ENCODE measurements at regions not wholly inside any gene's neighbourhood (a gene's known extent, or its start where the extent isn't known, plus 50 kb on each side); places are given as distances from the start of the nearest gene placed in this dataset.
"Not testable (repeated sequence)": the region's sequence is repeated elsewhere in the genome, so short reads cannot be mapped to it uniquely, and the experiment has no call there.

GRCh38 chr1:200288226-200288625 lies 121.6 kb downstream of the ZNF281 start:
- DNase-seq = no peak
- BruUV-seq (replicated peaks) = no TSS peak
- CTCF ChIA-PET = interaction anchor here (0.7 kb wide), 1 partner anchor 69 kb away, joined by 4 read pairs; no protein-coding TSS in a partner anchor
- no peak overlapping the region for H3K4me3 Mint-ChIP-seq (ENCODE audit: low read depth, unreplicated experiment)
- no peak overlapping the region for H3K27ac Mint-ChIP-seq (ENCODE audit: unreplicated experiment)
- intact Hi-C loops (cut with micrococcal nuclease; ENCODE audit: unreplicated experiment) = no loop called here
- no peaks in the 10 kb centered on the region for H3K9me3 Mint-ChIP-seq (ENCODE audit: low read depth, unreplicated experiment)
- no peak for TF ChIP-seq CTCF (IDR thresholded peaks at IDR 0.05; ENCODE audit: unreplicated experiment)
- H3K27me3 Mint-ChIP-seq (ENCODE audit: unreplicated experiment) = no peaks in the 10 kb centered on the region
- H3K36me3 Mint-ChIP-seq (ENCODE audit: insufficient read depth, unreplicated experiment) = no peaks in the 10 kb centered on the region
- no peaks in the 10 kb centered on the region for H3K4me1 Mint-ChIP-seq (ENCODE audit: low read depth, unreplicated experiment)

GRCh38 chr1:200284236-200284635 lies 125.6 kb downstream of the ZNF281 start:
- H3K27me3 Mint-ChIP-seq (ENCODE audit: unreplicated experiment); CTCF ChIA-PET; H3K36me3 Mint-ChIP-seq (ENCODE audit: insufficient read depth, unreplicated experiment): not testable (repeated sequence)

DNA sequence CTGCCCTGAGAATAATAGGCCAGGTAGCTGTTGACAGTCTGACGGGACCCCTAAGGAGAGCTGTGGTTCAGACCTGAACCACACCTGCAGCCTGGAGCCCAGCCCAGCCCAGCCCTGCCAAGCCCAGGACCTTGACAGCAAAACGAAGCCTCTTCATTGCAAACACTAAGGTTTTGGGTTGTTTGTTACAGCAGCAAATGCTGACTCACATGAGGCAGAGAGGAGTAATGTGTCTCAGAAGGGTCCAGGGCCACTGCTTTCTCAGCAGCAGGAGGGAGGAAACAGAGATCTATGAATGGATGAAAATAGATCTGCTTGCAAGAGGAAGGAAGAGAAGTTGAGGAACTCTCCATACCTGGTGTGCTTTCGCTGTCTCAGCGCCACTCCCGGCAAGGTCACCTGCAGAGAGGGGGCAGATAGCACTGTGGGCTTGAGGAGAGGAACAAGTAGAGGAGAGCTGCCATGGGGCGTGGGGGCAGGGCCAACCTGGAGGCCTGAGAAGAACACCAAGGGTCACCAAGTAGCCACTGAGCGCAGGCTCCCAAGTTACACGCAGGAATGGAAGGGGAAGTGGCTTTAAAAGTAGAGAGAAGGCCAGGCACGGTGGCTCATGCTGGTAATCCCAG lies 127.2 kb downstream of the ZNF281 start:
- TF ChIP-seq CTCF (IDR thresholded peaks at IDR 0.05; ENCODE audit: unreplicated experiment) = no peak
- BruUV-seq (replicated peaks) = no TSS peak
- no peak for DNase-seq
- Mint-ChIP-seq H3K27me3 (ENCODE audit: unreplicated experiment) (no peaks in the 10 kb centered on the region), H3K27ac (ENCODE audit: unreplicated experiment) (no peak overlapping the region), H3K4me3 (ENCODE audit: low read depth, unreplicated experiment) (no peak overlapping the region), H3K4me1 (ENCODE audit: low read depth, unreplicated experiment) (no peaks in the 10 kb centered on the region), H3K36me3 (ENCODE audit: insufficient read depth, unreplicated experiment) (no peaks in the 10 kb centered on the region), H3K9me3 (ENCODE audit: low read depth, unreplicated experiment) (no peaks in the 10 kb centered on the region)
- CTCF ChIA-PET = no interaction called here
- intact Hi-C loops (cut with micrococcal nuclease; ENCODE audit: unreplicated experiment) = no loop called here

More at GRCh38 chr1:200284236-200284635, 125.6 kb downstream of the ZNF281 start:
- BruUV-seq (replicated peaks); H3K4me1 Mint-ChIP-seq (ENCODE audit: low read depth, unreplicated experiment); intact Hi-C loops (cut with micrococcal nuclease; ENCODE audit: unreplicated experiment); DNase-seq; H3K27ac Mint-ChIP-seq (ENCODE audit: unreplicated experiment); H3K4me3 Mint-ChIP-seq (ENCODE audit: low read depth, unreplicated experiment); H3K9me3 Mint-ChIP-seq (ENCODE audit: low read depth, unreplicated experiment): not testable (repeated sequence)

GRCh38 chr1:200281201-200281835 lies 128.5 kb downstream of the ZNF281 start:
- Mint-ChIP-seq H3K9me3 (ENCODE audit: low read depth, unreplicated experiment) (no peaks in the 10 kb centered on the region), H3K36me3 (ENCODE audit: insufficient read depth, unreplicated experiment) (no peaks in the 10 kb centered on the region), H3K27ac (ENCODE audit: unreplicated experiment) (no peak overlapping the region), H3K4me1 (ENCODE audit: low read depth, unreplicated experiment) (peaks cover 4% of the 10 kb centered on the region), H3K4me3 (ENCODE audit: low read depth, unreplicated experiment) (no peak overlapping the region), H3K27me3 (ENCODE audit: unreplicated experiment) (no peaks in the 10 kb centered on the region)
- no TSS peak for BruUV-seq (replicated peaks)
- no peak for TF ChIP-seq CTCF (IDR thresholded peaks at IDR 0.05; ENCODE audit: unreplicated experiment)
- DNase-seq = no peak
- intact Hi-C loops (cut with micrococcal nuclease; ENCODE audit: unreplicated experiment) = no loop called here
- CTCF ChIA-PET = interaction anchor here (1.5 kb wide), 1 partner anchor 20 kb away, joined by 5 read pairs; no protein-coding TSS in a partner anchor

Data from Calu3 (cell line).